Iris pigment epithelial cell (primary cell): ENCODE measurements at regions not wholly inside any gene's neighbourhood (a gene's known extent, or its start where the extent isn't known, plus 50 kb on each side); places are given as distances from the start of the nearest gene placed in this dataset.

Source experiments
- DNase-seq: peaks from one replicate; pipeline ENCODE4 v3.0.0-alpha.2; 2011; ENCODE audit warnings: low read depth

- no peak for DNase-seq
These were observed 70.4 kb upstream of the BLCAP start for GRCh38 chr20:37598100-37598543.

- no peak for DNase-seq
These were observed 69.3 kb upstream of the BLCAP start for GRCh38 chr20:37596890-37597536.

DNA sequence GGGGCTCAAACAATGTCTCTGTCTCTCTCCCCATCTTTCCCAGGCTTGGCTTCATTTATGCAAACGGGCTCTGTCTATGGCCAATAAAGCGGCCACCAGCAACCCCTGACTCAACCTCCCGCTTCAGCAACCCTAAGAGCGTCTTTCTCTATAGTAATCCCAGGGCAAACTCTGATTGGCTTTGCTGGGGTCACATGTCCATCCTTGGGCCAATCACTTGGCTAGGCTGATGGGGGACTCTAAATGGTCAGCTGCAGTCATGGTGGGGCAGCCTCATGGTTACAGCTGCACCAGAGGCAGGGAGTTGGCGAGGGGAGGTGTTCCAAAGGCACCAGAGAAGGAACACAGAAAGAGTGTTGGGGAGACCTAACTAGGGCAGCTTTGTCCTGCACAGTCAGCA is 68.5 kb upstream of the BLCAP start:
- DNase-seq = no peak

DNA sequence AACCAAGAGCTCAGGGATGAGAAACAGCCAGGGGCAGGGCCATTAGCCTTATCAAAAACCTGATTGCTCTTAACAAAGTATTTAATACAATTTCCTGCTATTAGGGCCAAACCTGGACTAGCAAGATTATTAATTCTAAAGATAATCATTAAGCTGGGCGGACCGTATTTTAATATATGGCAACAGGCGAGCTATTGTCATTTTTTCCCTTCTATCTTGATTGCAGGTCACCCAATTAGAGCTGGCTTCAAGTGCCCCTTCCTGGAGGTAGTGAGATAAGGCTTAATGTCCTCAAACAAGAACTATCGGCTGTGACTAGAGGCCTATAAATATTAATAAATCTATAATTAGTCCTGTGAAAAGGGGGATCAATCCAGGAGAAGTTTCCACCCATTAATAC is 66.0 kb upstream of the BLCAP start:
- DNase-seq = no peak

GRCh38 chr20:37590938-37591490 is 63.3 kb upstream of the BLCAP start:
- no peak for DNase-seq

DNA sequence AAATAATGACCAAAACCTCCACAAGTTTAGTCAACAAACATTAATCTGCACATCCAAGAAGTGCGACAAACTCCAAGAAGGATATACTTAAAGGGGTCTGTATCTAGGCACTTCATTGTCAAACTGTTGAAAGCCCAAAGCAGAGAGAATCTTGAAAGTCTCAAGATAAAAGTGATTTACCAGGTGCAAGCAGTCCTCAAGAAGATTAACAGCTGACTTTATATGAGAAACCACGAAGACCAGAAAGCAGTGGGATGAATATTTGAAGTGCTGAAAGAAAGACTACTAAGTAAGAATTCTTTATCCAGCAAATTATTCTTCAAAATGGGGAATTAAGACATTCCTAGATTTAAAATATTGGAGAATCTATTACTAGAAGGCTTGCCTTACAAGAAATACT is 58.4 kb upstream of the BLCAP start:
- DNase-seq = no peak

DNA sequence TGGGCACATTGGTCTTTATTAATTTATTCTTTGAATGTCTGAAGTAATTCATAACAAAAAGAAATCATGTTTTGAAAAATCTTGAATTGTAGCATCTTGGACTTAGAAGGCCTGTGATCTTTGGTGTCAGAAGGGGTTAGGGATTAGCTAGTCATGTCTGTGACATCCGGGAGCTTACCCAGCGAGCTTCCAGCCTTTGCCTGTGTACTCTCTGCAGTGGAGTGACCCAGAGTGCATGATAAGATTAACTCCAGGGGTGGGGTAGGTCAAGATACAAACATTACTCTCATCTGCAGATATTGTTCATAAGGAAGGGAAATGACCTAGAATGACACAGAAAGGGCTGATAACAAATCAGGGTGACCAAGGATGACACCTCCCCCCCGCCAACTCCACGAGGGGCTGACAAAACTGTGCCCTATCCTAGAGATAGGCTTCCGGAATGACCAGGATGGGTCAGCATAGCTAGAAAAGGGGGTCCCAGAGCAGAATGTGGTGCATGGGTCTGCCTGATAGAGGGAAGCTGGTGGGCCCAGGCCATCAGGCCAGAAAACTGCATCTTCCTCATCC is 56.6 kb upstream of the BLCAP start:
- no peak for DNase-seq

DNA sequence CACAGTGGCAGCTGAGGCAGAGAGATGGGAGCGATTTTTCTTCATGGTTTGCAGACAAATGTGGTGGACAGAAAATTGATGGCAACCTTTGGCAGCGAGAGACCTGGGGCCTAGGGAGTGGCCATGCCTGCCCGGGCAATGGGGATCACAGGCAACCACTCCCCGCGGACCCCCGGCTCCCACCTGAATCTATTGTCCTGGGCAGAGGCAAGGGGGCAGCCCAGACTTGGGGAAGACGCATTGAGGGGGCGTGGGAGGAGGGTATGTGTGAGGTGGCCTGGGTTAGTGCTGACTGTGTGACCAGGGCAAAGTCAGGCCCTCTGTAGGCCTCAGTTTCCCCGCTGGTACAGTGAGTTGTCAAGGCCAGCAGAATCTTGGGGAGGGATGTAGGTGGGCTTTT is 53.6 kb upstream of the BLCAP start:
- DNase-seq = no peak

DNA sequence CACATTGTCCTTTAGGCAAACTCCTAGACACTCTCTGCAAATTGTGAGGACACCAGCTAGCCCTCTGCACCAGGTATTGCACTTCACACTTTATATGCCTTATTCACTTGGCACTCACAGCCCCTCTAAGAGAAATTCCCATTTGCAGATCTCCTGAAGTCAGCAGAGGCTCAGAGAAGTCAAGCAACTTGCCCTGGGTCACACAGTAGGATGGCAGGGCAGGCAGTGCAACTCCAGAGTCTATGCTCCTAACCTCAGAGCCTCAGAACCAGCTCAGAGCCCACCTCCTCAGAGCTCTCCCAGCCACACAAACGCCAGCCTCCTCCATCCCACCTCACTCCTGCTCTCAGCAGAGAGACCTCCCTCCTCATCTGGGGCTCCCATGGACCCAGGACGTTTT is 52.4 kb upstream of the BLCAP start:
- no peak for DNase-seq

GRCh38 chr20:37579106-37579505 is 51.4 kb upstream of the BLCAP start:
- DNase-seq = no peak

DNA sequence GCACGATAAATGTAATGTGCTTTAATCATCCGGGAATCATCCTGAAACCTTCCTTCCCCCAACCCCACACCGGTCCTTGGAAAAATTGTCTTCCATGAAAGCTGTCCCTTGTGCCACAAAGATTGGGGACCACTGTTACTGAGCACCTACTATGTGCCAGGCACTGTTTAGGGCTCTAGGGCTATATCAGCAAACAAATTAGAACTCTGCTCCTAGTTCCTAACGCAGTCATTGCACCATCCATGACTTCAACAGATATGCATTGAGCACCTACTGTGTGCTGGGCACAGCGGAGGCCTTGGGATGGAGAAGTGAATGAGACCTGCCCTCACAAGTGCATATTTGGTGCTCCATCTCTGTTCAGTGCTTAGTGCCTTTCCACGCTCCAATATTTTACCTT is 50.3 kb upstream of the BLCAP start:
- no peak for DNase-seq
